Fibroblast of skin of left quadriceps (primary cell): ENCODE measurements at regions not wholly inside any gene's neighbourhood (a gene's known extent, or its start where the extent isn't known, plus 50 kb on each side); places are given as distances from the start of the nearest gene placed in this dataset.
"Not testable (repeated sequence)": the region's sequence is repeated elsewhere in the genome, so short reads cannot be mapped to it uniquely, and the experiment has no call there.

Source experiments
- DNase-seq, 2 experiments: peaks; one replicate each; pipeline ENCODE4 v3.0.0-alpha.2; 2013; ENCODE audit warnings: low read depth in 2 of 2

DNA sequence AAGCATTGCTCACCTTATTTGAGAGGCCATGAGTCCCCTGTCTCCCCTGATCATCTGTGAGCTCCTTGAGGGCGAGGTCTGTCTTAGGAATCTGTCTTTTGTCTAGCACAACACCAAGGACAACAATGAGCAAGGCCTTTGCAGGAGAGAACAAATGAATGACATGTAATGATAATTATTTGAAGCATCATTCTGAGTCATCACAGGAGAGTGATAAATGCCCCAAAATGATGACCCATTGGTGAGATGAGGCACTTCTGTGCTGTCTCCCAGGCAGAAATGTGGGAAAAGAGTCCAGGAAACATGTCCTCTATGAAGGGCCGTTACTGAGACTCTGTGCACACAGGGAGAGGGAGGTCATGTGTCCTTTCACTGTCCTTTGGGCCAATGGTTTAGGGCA, 105.2 kb upstream of the LRFN2 start:
- no peak for DNase-seq

- no peak for DNase-seq
Observed at GRCh38 chr6:40689185-40689584, 102.0 kb upstream of the LRFN2 start.

- no peak for DNase-seq
Observed at GRCh38 chr6:40688214-40688761, 101.1 kb upstream of the LRFN2 start.

- DNase-seq, result no peak
Observed at GRCh38 chr6:40685862-40686261, 98.7 kb upstream of the LRFN2 start.

DNA sequence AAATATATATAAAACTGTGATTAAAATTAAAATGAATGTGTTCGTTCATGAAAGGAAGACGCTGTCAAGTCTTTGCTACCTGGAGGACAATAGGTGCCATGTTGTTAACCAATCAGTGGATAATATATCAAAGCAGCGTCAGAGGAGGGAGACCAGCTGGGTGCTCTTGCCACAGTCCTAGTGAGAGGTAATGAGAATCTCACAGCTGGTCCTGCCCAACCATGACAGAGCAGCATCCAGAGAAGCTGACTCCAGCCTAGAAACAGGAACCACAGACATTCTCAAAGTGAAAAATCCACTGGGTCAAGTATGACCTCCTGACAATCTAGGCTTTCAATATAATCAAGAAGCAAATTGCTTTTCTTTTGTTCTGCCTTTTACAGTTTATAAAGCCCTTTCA, 94.5 kb upstream of the LRFN2 start:
- no peak for DNase-seq

DNA sequence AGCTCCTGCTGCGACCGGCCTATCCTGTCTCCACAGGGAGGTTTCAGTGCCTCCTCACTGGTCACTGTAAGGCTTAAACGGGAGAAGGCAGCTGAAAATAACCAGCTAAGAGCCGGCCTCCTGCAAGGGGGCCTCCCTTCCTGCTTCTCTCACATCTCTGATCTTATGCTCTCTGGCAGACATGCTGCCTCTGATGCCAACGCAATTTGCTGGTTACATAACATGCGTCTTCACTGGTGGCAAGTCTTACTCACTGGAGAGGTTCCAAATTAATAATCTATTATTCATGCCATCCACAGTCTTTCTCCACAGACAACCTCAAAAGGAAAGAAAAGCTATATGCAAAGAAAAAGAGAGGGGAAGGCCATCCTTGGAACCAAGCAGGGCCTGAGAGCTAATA, 91.8 kb upstream of the LRFN2 start:
- DNase-seq, result no peak

DNA sequence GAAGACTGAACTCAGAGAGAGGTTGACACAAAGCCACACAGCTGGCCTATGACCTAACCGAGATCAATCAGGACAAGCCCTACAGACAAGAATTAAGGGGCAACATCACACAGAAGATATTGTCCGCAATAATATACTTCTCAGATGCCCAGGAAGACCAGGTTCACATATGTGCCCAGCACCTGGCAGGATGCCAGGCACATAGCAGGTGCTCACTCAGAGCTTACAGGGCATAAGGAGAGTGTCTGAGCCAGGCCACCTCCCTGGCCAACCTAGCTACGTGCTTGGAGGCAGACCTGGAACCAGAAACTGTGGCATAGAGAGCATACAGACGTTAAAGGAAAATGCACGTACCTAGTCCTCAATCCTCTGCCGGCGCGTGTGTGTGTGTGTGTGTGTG, 87.0 kb upstream of the LRFN2 start:
- no peak for DNase-seq

DNA sequence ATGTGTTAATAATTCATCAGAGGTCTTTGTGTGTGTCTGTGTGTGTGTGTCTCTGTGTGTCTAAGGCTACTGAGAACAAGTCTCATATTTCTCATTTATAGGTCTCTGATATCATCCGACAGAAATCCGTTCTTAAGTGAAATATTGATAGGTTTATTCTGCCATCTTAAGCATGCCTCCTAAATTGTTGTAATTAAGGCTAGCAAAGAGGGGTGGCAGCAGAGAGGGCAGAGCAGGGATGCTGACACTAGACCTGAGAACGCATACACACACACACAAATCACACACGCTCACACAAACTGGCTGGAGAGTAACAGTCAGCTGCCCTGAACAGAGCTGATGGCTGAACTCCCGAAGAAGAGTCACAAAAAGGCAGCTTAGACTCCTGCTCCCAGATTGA, 84.9 kb upstream of the LRFN2 start:
- no peak for DNase-seq

GRCh38 chr6:40671694-40672050, 84.5 kb upstream of the LRFN2 start:
- DNase-seq, result no peak

DNA sequence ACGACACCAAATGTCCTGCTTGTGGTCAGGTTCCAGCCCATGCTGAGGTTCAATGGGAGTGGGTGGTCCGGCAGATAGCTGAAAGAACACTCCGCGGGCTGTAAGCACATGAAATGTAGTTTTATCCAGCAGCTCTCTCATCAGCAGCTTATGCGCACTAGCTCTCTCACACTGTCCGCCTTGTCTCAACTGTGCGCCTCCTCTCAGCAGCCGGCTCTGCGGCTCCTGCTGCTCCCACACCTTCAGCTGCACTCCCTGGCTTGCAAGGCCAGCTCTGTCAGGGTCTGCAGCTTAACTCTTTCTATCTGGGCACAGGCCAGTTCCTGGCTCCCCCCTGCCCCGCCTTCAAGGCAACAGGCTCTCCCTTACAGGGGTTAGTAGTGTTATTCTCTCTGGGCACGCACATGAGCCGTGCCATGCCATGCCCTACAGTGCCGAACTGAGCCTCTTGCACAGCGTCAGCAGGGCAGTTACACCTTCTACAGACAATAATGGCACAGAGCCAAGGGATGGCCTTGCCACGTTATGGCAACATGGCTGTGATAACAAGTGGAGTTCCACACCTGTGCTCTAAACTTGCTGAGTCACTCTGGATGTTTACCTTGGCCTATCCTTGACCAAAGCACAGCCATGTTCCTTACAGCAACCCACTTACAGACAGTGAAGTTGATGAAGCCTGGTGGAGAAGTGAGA, 84.0 kb upstream of the LRFN2 start:
- DNase-seq, result no peak

DNA sequence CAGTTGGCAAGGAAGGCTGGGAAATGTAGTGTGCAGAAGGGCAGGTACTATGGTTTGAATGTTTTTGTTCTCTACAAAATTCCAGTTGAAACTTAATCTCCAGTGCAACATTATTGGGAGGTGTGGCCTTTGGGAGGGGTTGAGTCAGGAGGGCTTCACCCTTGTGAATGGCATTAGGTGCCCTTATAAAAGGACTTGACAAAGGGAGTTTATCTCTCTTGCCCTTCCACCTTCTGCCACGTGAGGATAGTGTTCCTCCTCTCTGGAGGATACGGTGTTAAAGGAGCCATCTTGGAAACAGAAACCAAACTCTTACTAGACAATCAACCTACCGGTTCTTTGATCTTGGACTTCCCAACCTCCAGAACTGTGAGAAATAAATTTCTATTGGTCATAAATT, 82.2 kb upstream of the LRFN2 start:
- DNase-seq, result no peak

GRCh38 chr6:40668203-40668602, 81.0 kb upstream of the LRFN2 start:
- DNase-seq, result no peak

DNA sequence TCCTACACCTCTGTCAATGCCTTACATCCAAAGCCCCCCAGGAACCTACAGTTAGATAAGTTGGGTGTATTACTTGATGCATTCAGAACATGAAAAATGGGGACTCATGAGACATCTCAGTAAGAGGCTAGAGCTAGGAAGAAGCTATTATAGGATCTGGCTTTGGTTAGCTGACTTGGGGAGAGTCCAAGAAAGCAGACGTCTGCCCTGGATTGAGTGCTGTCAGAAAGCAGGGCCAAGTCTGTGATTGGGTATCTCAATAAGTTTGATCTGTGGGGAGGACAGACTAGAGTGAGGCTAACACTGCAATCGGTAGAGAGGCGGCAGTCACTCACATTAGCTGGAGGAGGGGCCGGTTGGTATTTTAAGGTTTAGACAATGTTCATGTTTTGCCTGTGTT, 79.4 kb upstream of the LRFN2 start:
- DNase-seq, result no peak

DNA sequence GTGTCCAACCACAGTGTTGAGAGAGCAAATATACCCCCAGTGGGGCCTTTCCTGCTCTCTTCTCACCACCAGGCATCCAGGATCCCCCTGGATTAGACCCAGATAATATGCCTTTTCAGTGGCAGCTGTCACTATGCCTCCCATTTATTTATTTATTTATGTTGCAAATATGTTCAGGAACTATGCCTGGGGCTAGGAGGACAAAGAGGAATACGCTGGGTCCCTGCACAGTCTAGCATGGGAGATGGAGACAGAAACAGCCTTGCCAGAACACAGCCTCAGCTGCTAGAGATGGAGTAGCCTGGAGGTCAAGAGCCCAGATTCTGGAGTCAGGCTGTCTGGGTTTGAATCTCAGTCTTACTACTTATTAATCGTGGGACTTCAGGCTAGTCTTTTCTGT, 74.6 kb upstream of the LRFN2 start:
- DNase-seq, result no peak

DNA sequence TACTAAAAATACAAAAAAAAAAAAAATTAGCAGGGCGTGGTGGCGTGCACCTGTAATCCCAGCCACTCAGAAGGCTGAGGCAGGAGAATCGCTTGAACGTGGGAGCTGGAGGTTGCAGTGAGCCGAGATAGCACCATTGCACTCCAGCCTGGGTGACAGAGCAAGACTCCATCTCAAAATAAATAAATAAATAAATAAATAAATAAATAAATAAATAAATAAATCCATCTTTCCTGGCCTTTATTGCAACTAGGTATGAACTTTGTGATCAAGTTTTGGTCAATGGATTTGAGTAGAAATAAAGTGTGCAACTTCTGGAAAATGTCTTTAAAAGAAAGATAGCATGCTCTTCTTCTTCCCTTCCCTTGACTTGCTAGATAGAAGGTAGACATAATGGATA, 69.6 kb upstream of the LRFN2 start:
- not testable (repeated sequence) for DNase-seq

- no peak for DNase-seq
Observed at GRCh38 chr6:40654828-40655227, 67.7 kb upstream of the LRFN2 start.

- no peak for DNase-seq
Observed at GRCh38 chr6:40645043-40645442, 57.9 kb upstream of the LRFN2 start.

DNA sequence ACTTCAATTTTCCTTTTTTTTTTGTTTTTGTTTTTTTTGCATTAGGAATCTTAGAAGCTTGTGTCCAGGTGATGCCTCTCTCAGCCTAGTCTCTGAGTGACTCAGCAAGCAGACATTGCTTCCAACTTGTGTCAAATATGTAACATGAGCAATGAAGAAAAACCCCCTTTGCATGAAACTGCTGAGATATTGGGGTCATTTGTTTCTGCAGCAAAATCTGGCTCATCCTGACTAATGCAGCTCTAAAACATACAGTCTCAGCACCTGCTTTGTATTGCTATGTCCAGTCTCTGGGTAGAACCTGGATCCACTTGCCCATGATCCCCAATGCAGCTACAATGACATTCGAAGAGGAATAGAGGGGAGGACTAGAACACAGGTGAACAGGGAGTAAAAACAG, 55.7 kb upstream of the LRFN2 start:
- no peak for DNase-seq

- no peak for DNase-seq
Observed at GRCh38 chr6:40642190-40642589, 55.0 kb upstream of the LRFN2 start.

DNA sequence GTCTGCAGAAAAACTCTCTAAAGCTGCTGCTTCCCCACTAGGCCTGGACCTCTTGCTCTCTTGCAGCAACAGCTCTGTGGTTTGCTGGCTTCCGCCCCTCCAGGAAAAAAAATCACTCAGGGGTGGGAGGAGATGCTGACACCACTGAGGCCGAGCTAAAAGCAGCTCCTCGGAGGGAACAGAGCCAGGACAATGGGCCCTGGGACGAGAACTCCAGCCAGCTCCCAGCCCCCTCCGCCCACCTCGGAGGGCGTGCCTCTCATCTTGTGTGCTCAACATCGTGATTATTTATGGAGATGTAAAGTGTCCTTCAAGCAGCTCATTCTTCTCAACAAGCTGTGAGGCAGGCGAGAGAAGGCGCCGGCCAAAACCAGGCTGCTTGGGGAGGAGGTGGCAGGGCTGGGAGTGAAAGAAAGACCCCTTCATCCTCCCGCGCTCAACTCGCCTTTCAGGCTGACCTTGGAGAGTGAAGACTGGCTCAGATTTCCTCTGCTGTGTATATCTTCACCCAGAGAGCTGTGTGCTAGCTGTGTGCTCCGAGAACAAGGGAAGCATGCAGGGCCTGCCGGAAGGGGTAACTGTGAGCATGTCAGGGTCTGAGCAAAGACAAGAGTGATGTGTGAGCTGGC, 53.5 kb upstream of the LRFN2 start:
- DNase-seq, result no peak
